KBM-7 (cell line): ENCODE measurements at regions not wholly inside any gene's neighbourhood (a gene's known extent, or its start where the extent isn't known, plus 50 kb on each side); places are given as distances from the start of the nearest gene placed in this dataset.
"Not testable (repeated sequence)": the region's sequence is repeated elsewhere in the genome, so short reads cannot be mapped to it uniquely, and the experiment has no call there.

Experiments used
- DNase-seq: peaks from one replicate; pipeline ENCODE4 v3.0.0-alpha.2; 2015
- in situ Hi-C: fragments of 300-500 bp; cut with MboI; formaldehyde crosslinking; loops from 2 replicates; pipeline ENCODE4 v1.14.3; 2020; ENCODE audit warnings: low sequenced_read_pairs, low pct_unique_long_range_greater_than_20kb, mixed read lengths

DNA sequence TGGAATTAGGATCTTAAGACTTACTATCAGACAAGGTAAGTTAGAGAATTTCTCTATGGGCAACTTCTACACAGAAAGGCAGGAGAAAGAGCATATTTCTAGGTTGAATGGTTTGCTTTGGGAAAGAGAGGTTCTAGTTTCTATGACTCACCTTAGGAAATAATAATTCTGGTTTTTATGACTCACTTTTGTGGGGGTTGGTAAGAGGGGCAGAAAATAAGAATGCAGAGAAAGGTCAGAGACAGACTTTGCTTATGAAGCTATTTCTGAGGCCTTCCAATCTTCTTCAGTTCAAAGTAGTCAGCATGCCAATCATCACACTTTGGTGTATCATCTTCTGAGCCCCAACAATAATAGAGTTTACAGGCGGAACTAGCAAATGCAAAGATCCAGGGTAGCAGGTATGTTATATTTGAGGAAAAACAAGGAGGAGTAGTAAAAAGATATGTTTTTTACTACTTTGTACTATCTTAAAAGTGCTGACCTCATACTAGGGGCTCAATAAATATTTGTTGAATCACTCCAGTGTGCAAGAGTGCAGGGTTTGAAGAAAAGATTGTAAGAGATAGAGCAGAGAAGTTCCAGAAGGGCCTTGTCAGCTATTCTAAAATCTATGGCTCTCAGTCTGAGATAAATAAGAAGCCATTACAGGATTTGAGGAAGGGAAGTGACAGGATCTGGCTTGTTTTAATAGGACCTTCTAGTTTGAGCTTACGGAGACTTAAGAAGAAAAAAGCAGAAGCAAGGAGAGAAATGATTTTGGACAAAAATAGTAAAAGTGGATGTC is 56.7 kb upstream of the LRFN5 start:
- peak; percentile 0 for DNase-seq
- in situ Hi-C loops, result no loop called here

GRCh38 chr14:41549282-41549681 is 57.4 kb upstream of the LRFN5 start:
- in situ Hi-C loops, result no loop called here

DNA sequence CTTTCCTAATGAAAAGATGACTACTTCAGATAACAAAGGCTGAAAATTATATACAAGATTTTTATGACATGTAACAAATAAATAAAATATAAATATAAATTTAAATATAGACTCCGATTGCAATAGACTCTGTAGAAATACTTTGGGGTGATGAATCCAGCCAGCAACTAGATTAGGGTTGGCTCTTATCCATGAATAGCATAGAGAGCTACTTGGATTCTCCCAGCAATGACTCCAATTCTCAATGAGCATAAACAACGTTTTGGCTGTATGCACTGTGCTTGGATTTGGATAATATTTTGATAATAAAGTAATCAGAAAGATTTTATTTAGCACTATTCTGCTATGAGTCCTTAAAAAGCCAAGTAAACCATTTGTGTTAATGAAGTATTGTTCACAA is 58.0 kb upstream of the LRFN5 start:
- no peak for DNase-seq
- in situ Hi-C loops, result no loop called here

More at GRCh38 chr14:41549282-41549681, 57.4 kb upstream of the LRFN5 start:
- DNase-seq, result no peak

DNA sequence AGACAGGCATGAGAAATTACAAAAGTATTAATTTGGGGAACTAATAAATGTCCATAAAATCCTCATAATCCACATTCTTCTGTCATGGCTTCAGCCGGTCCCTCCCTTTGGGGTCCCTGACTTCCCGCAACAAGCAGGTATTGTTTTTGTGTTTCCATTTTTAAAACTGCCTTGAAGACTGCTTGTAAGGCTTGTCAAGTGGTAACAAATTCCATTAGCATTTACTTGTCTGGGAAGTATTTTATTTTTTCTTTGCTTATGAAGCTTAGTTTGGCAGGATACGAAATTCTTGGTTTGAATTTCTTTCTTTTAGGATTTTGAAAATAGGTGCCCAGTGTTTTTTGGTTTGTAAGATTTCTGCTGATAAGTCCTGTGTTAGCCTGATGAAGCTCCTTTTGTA is 65.3 kb upstream of the LRFN5 start:
- in situ Hi-C loops, result no loop called here
- no peak for DNase-seq

DNA sequence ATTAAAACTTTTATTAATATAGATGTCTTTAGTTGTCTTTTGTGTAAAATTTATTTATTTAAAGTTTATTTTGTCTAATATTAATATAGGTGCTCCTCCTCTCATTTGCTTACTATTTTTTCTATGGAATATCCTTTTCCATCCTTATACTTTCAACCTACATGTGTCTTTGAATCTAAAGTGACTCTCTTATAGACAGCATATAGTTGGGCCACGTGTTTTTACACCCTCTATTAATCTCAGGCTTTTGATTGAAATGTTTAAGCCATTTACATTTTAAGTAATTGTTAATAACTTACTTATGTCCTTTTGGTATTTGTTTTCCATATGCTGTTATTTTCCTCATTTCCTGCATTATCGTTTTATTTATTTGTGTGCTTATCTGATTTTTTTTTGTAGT is 74.4 kb upstream of the LRFN5 start:
- in situ Hi-C loops, result no loop called here

GRCh38 chr14:41521891-41522290 is 84.8 kb upstream of the LRFN5 start:
- DNase-seq, result no peak
- in situ Hi-C loops, result no loop called here

More for the DNA sequence above, 74.4 kb upstream of the LRFN5 start:
- no peak for DNase-seq

GRCh38 chr14:41518030-41518429 is 88.6 kb upstream of the LRFN5 start:
- in situ Hi-C loops, DNase-seq: not testable (repeated sequence)

- in situ Hi-C loops, result no loop called here
- DNase-seq, result no peak
Observed at GRCh38 chr14:41506552-41506951, 100.1 kb upstream of the LRFN5 start.

DNA sequence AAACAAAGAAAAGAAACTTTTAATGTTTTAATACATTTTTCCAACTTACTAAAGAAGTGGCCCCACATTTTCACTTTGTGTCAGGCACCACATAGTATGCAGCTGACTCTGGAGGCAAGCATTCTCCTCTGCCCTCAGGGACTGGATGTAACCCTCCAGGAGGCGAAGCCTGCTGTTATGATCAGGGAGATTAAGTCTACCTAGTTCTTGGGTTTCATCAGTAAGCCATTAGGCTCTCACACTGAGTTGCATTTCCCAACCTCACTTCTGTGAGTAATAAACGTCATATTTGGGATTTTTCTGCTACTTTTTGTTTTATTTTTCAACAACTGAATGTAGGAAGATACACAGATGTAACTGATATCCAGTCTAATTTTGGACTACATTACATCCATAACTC is 101.2 kb upstream of the LRFN5 start:
- in situ Hi-C loops, result no loop called here
- DNase-seq, result no peak

GRCh38 chr14:41498959-41499358 is 107.7 kb upstream of the LRFN5 start:
- in situ Hi-C loops, result no loop called here
- DNase-seq, result no peak

GRCh38 chr14:41490323-41490722 is 116.4 kb upstream of the LRFN5 start:
- in situ Hi-C loops, result no loop called here
- DNase-seq, result no peak

DNA sequence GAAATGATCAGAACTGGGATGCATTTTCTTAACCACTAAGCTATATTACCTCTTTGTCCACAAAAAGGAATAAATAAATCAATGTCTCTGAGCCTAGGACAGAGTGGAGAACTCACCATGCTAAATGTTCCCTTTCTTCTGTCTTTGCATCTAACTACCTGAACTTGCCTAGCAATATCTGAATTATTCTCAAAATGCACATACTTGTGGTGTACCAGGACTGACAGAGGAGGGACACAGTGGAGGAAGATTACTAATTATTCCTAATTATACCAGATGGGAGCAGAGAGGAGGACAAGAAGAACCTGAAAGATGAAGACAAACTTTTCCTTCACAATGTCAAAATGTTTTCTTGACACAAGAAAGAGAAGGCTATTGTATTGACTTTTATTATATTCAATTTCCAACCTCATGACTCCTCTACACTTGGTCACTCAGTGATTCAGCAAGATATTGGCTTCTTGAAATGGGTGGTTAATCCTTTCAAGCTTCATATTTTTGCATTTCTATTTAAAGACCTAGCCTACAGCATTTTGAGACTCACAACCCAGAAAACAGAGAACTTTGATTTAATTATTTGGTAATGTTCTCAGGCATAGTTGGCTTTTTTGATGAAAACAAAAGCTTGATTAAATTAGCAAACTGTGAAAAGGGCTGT is 117.2 kb upstream of the LRFN5 start:
- in situ Hi-C loops, result no loop called here
- DNase-seq, result no peak

DNA sequence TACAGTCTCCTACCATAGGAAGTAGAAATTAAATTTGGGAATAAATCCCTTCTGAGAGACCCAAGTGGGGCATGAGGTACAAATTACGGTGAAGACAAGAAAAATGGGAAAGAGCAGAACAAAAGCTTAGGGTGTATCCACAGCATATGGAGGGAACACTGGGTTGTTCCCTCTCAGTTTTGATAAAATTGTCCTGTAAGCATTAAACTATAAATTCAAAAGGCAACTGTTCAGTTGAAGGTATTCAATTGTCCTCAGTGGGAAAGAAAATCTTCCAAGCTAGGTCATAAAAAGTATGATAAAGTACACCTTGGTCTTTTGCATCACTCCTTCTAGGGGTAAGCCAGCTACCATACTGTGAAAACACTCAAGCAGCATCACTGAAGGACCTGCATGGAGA is 118.3 kb upstream of the LRFN5 start:
- in situ Hi-C loops, result no loop called here
- DNase-seq, result no peak

- DNase-seq, result no peak
- in situ Hi-C loops, result no loop called here
Observed at GRCh38 chr14:41482861-41483260, 123.8 kb upstream of the LRFN5 start.

DNA sequence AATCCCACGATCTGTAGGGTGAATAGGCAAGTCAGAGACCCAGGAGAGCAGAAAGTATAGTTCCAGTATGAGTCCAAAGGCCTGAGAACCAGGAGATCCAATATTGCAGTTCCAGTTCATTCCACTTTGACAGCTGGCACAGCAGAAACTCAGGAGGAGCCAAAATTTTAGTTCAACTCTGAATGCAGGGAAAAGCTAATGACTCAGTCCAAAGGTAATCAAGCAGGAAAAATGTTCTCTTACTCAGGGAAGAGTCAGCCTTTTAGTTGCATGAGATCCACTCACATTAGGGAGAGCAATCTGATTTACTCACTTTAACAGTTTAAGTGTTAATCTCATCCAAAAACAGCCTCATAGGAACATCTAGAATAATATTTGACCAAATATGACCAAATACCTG is 130.2 kb upstream of the LRFN5 start:
- DNase-seq, result no peak
- in situ Hi-C loops, result no loop called here

DNA sequence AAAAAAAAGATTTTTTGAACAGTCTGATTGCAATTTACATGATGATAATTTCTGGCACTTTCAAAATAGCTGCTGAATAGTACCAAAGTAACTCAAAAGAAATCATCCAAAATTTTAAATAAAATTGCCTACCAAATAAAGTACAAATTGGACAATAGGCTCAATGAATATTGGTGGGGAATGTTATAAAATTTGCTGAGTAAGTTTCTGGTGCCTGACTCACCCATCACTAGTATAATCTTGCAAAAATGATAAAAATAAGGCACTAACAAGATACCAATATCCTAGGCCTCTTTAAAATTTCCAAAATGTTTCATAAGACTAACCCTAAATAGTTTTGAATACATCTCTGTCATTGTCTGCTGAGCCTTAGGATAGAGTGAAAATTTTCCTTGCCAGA is 145.3 kb upstream of the LRFN5 start:
- in situ Hi-C loops, result no loop called here
- no peak for DNase-seq

- no peak for DNase-seq
- in situ Hi-C loops, result no loop called here
Observed at GRCh38 chr14:41457393-41457792, 149.3 kb upstream of the LRFN5 start.

- no peak for DNase-seq
- in situ Hi-C loops, result no loop called here
Observed at GRCh38 chr14:41449066-41449465, 157.6 kb upstream of the LRFN5 start.

DNA sequence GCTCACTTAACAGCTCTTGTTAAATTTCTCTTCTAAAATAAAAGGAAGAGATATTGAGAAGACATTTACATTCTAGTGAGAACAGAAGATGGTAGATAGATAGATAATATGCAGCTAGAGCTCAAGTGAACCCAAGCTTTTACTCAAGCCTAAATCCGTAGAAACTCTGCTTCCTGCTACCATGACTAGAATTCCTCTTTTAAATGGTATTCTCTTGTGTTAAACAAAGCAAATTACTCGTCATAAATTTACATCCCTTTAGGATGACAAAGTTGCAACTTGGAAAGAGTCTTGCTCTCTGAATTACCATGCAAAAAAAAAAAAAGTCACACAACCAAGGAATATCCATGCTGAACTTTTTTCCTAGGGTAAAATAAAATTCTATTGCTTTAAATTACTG is 160.7 kb upstream of the LRFN5 start:
- in situ Hi-C loops, result no loop called here
- DNase-seq, result no peak

DNA sequence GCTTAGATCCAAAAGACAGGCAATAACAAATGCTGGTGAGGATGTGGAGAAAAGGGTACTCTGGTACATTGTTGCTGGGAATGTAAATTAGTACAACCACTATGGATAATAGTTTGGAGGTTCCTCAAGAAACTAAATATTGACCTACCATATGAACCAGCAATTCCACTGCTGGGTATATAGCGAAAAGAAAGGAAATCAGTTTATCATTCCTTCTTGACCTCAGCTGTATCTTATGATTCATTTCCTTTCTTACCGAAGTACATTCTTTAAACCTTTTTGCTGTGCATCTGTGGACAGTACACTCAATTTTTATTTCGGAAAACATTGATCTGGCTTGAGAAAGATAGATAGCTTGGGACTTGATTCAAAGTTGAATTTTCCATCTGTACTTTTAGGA is 183.2 kb upstream of the LRFN5 start:
- in situ Hi-C loops, result no loop called here
- no peak for DNase-seq

- DNase-seq, in situ Hi-C loops: not testable (repeated sequence)
Observed at GRCh38 chr14:41421308-41421707, 185.4 kb upstream of the LRFN5 start.
